SK-N-SH treated with all-trans-retinoic acid at 6 μM for 48 hours (cell line): ENCODE measurements at regions not wholly inside any gene's neighbourhood (a gene's known extent, or its start where the extent isn't known, plus 50 kb on each side); places are given as distances from the start of the nearest gene placed in this dataset.

Experiments used
- BACH2 ChIP-seq: fragments of 250-450 bp; sonication (Bioruptor Pico); IDR thresholded peaks from 2 replicates; pipeline ENCODE4 v1.9.0; 2021; ENCODE audit warnings: mild to moderate bottlenecking, borderline replicate concordance
- OSR1 ChIP-seq: fragments of 250-450 bp; sonication (Bioruptor Pico); IDR thresholded peaks from 2 replicates; pipeline ENCODE4 v1.8.0; 2022; ENCODE audit warnings: moderate library complexity, mild to moderate bottlenecking, inconsistent platforms
- PPARA ChIP-seq: fragments of 250-450 bp; sonication (Bioruptor Pico); IDR thresholded peaks from 2 replicates; pipeline ENCODE4 v1.5.0; 2020; ENCODE audit warnings: mild to moderate bottlenecking, borderline replicate concordance
- TCF4 ChIP-seq: fragments of 250-450 bp; sonication (Bioruptor Pico); IDR thresholded peaks from 2 replicates; pipeline ENCODE4 v1.8.0; 2021; ENCODE audit warnings: mild to moderate bottlenecking, moderate library complexity, borderline replicate concordance
- ZFP3 ChIP-seq: fragments of 250-450 bp; sonication (Bioruptor Pico); IDR thresholded peaks from 2 replicates; pipeline ENCODE4 v1.5.0; 2020; ENCODE audit warnings: mild to moderate bottlenecking, moderate library complexity
- ZFP30 ChIP-seq: fragments of 450-650 bp; formaldehyde crosslinking; IDR thresholded peaks from 2 replicates; pipeline ENCODE4 v1.5.0; 2022; ENCODE audit warnings: mild to moderate bottlenecking, moderate library complexity
- TF ChIP-seq, protein P1 (sequence below): fragments of 250-450 bp; sonication (Bioruptor Pico); IDR thresholded peaks from 2 replicates; pipeline ENCODE4 v1.5.1; 2020; ENCODE audit warnings: low read depth, mild to moderate bottlenecking, moderate library complexity
- TF ChIP-seq, protein P2 (sequence below): fragments of 250-450 bp; sonication (Bioruptor Pico); IDR thresholded peaks from 2 replicates; pipeline ENCODE4 v1.8.0; 2020; ENCODE audit warnings: mild to moderate bottlenecking, moderate library complexity, borderline replicate concordance
- TF ChIP-seq, protein P3 (sequence below): fragments of 250-450 bp; sonication (Bioruptor Pico); IDR thresholded peaks from 2 replicates; pipeline ENCODE4 v1.5.0; 2020; ENCODE audit warnings: mild to moderate bottlenecking, moderate library complexity

DNA sequence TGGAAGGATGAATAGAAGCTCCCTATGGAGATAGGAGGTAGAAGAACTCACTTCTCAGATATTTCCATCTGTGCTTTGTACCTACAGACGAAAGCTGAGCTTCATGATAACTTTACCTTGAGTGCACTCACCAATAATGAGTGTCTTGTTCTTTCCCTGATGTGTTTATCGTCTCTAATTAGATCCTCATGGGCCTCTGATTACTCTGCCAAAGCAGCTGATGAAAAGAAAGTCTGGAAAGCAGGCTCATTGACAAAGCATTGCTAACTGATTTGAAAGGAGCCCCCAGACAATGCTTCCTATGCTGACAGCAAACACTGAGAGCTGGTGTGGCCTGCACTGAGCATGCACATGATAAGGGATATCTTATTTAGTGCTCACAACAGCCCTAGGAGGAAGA lies 183.9 kb upstream of the GHITM start:
- no peak for TF ChIP-seq PPARA (CRISPR knock-in tag)
- TF ChIP-seq, protein P1, sequence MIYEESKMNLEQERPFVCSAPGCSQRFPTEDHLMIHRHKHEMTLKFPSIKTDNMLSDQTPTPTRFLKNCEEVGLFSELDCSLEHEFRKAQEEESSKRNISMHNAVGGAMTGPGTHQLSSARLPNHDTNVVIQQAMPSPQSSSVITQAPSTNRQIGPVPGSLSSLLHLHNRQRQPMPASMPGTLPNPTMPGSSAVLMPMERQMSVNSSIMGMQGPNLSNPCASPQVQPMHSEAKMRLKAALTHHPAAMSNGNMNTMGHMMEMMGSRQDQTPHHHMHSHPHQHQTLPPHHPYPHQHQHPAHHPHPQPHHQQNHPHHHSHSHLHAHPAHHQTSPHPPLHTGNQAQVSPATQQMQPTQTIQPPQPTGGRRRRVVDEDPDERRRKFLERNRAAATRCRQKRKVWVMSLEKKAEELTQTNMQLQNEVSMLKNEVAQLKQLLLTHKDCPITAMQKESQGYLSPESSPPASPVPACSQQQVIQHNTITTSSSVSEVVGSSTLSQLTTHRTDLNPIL (CRISPR knock-in tag), result no peak
- no peak for TF ChIP-seq ZFP30
- no peak for TF ChIP-seq BACH2 (CRISPR knock-in tag)
- TF ChIP-seq OSR1 (CRISPR knock-in tag), result no peak
- peak; percentile 78; the same call in 1 of the 2 replicates for TF ChIP-seq ZFP3 (CRISPR knock-in tag)
- TF ChIP-seq, protein P2, sequence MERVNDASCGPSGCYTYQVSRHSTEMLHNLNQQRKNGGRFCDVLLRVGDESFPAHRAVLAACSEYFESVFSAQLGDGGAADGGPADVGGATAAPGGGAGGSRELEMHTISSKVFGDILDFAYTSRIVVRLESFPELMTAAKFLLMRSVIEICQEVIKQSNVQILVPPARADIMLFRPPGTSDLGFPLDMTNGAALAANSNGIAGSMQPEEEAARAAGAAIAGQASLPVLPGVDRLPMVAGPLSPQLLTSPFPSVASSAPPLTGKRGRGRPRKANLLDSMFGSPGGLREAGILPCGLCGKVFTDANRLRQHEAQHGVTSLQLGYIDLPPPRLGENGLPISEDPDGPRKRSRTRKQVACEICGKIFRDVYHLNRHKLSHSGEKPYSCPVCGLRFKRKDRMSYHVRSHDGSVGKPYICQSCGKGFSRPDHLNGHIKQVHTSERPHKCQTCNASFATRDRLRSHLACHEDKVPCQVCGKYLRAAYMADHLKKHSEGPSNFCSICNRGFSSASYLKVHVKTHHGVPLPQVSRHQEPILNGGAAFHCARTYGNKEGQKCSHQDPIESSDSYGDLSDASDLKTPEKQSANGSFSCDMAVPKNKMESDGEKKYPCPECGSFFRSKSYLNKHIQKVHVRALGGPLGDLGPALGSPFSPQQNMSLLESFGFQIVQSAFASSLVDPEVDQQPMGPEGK (CRISPR knock-in tag), result no peak
- TF ChIP-seq, protein P3, sequence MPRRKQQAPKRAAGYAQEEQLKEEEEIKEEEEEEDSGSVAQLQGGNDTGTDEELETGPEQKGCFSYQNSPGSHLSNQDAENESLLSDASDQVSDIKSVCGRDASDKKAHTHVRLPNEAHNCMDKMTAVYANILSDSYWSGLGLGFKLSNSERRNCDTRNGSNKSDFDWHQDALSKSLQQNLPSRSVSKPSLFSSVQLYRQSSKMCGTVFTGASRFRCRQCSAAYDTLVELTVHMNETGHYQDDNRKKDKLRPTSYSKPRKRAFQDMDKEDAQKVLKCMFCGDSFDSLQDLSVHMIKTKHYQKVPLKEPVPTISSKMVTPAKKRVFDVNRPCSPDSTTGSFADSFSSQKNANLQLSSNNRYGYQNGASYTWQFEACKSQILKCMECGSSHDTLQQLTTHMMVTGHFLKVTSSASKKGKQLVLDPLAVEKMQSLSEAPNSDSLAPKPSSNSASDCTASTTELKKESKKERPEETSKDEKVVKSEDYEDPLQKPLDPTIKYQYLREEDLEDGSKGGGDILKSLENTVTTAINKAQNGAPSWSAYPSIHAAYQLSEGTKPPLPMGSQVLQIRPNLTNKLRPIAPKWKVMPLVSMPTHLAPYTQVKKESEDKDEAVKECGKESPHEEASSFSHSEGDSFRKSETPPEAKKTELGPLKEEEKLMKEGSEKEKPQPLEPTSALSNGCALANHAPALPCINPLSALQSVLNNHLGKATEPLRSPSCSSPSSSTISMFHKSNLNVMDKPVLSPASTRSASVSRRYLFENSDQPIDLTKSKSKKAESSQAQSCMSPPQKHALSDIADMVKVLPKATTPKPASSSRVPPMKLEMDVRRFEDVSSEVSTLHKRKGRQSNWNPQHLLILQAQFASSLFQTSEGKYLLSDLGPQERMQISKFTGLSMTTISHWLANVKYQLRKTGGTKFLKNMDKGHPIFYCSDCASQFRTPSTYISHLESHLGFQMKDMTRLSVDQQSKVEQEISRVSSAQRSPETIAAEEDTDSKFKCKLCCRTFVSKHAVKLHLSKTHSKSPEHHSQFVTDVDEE (CRISPR knock-in tag), result no peak
- TF ChIP-seq TCF4 (CRISPR knock-in tag), result no peak
